Heart left ventricle (tissue), 16 donors: ENCODE measurements at regions not wholly inside any gene's neighbourhood (a gene's known extent, or its start where the extent isn't known, plus 50 kb on each side); places are given as distances from the start of the nearest gene placed in this dataset.

Experiments used
- ATAC-seq, 4 donors: fragments of 200-7000 bp; cut with Tn5 transposase; one replicate each; pipeline ENCODE4 v1.9.1; 2020 to 2022; ENCODE audit warnings: moderate library complexity in 4 of 4, mild to moderate bottlenecking in 3 of 4, moderate number of reproducible peaks in 1 of 4
- DNase-seq, 5 donors: peaks; one replicate each; pipeline ENCODE4 v3.0.0-alpha.2; 2020
- H3K27ac ChIP-seq, 12 donors: fragments of 200-600 bp; sonication (generic) in 4 of 12; one replicate each; pipeline versions ENCODE4 v1.5.0 to v1.8.0; 2016 to 2022; ENCODE audit warnings: mild to moderate bottlenecking in 2 of 12
- H3K27me3 ChIP-seq, 9 donors: fragments of 200-600 bp; sonication (generic) in 2 of 9; one replicate each; pipeline versions ENCODE4 v1.5.1 to v1.8.0; 2016 to 2022; ENCODE audit warnings: mild to moderate bottlenecking in 3 of 9
- H3K36me3 ChIP-seq, 9 donors: fragments of 200-600 bp; sonication (generic) in 2 of 9; one replicate each; pipeline versions ENCODE4 v1.5.0 to v1.8.0; 2018 to 2022; ENCODE audit warnings: mild to moderate bottlenecking in 2 of 9
- H3K4me1 ChIP-seq, 12 donors: fragments of 200-600 bp; sonication (generic) in 4 of 12; one replicate each; pipeline versions ENCODE4 v1.5.0 to v1.8.0; 2016 to 2022; ENCODE audit warnings: mild to moderate bottlenecking in 3 of 12
- H3K4me3 ChIP-seq, 12 donors: fragments of 200-600 bp; sonication (generic) in 4 of 12; one replicate each; pipeline versions ENCODE4 v1.5.0 to v1.8.0; 2017 to 2022; ENCODE audit warnings: mild to moderate bottlenecking in 9 of 12, moderate library complexity in 4 of 12
- H3K9me3 ChIP-seq, 12 donors: fragments of 200-600 bp; sonication (generic) in 4 of 12; one replicate each; pipeline versions ENCODE4 v1.5.0 to v1.8.0; 2016 to 2022; ENCODE audit warnings: mild to moderate bottlenecking in 1 of 12
- CTCF ChIP-seq, 12 donors: fragments of 200-600 bp; sonication (generic) in 4 of 12; IDR thresholded peaks; one replicate each; pipeline versions ENCODE4 v1.5.0 to v1.8.0; 2018 to 2022; ENCODE audit warnings: antibody characterized with exemption in 12 of 12, mild to moderate bottlenecking in 5 of 12
- POLR2A ChIP-seq, 2 donors: fragments of 450-650 bp; IDR thresholded peaks; one replicate each; pipeline ENCODE4 v1.6.1; 2017; ENCODE audit warnings: antibody characterized with exemption in 2 of 2, mild to moderate bottlenecking in 2 of 2, moderate library complexity in 2 of 2
- WGBS, 4 donors: extraction: QIAGEN DNeasy Blood & Tissue Kit in 2 of 4; methylation state at CpG; one replicate each; pipeline versions ENCODE4 v1.1.5 to v1.1.7; 2013 to 2018; 5-methylcytosine and 5-hydroxymethylcytosine counted together
- intact Hi-C, 10 donors: fragments of 100-400 bp; cut with DNase I; formaldehyde crosslinking; loops; one replicate each; pipeline versions ENCODE4 v1.11.1 to v1.14.2; 2022
- donor health status: ischemic (EF 13 %, LVEDD 7.1; RV severe dilation, severe dysfunction).
- donor health status: healthy with polysubstance abuse.
- donor health status: DM: no; HTN: yes; CAD: no.
- donor health status: DM: no; HTN: no; CAD: no.
- donor health status: ischemic (EF 25% LVEDD 6.9; RV normal size, moderate dysfunction).
- donor health status: ischemic (EF 25% LVEDD 5.7; RV mildly dilated, moderate dysfunction).
- donor health status: healthy.
- donor health status: DM: yes; HTN: yes; CAD: no.
- donor health status: ischemic (EF 35%, LVEDD 5.7; RV mildly dilated, moderate dysfunction).
- donor health status: nonischemic (EF 11% LVEDD 7.7; RV severe dilation, severe dysfunction).
- donor health status: DM: yes; HTN: yes; CAD: no.
- donor health status: PGD.
- donor health status: ischemic (EF 29% LVEDD 5.4; RV normal size, mild dysfunction).
- donor health status: nonischemic (EF 23%, LVEDD 6.1; RV moderate dilation, normal function).

- intact Hi-C loops, result no loop called here
- H3K27ac ChIP-seq, result peak overlapping the region in 1 of 12 donors; percentile 46
- DNase-seq (peak; percentile 12 to 74 (median 32)), ATAC-seq (peak in 3 of 4 donors; percentile 54 to 80 (median 78))
- H3K4me3 ChIP-seq, result peak overlapping the region in 9 of 12 donors; percentile 12 to 53 (median 44)
- 4 to 5% (median 4%) methylated on average over 33 to 34 of the region's 34 CpGs for WGBS, 4 donors
- H3K9me3 ChIP-seq, result no peaks in the 10 kb centered on the region
- TF ChIP-seq POLR2A (IDR thresholded peaks at IDR 0.05) (no peak), CTCF (IDR thresholded peaks at IDR 0.05) (no peak)
- H3K36me3 ChIP-seq, result no peaks in the 10 kb centered on the region
- peaks cover 0 to 37% (median 8%) of the 10 kb centered on the region in 9 donors for H3K27me3 ChIP-seq
- peaks cover 0 to 9% (median 1%) of the 10 kb centered on the region in 12 donors for H3K4me1 ChIP-seq
Observed at GRCh38 chr10:8331896-8332729, 277.6 kb downstream of the GATA3 start.

DNA sequence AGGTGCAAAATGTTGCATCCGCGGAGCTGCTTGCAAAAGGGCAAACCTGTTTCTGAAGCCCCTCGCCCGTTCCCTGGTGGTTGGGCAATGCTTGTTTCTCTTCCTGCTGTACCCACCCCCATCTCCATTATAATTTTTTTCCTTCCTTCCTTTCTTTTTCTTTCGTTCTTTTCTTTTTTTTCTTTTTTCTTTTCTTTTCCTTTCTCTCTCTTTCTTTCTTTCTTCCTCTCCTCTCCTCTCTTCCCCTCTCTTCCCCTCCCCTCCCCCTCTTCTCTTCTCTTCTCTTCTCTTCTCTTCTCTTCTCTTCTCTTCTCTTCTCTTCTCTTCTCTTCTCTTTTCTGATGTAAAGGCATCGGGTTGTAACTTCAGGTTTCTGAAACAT is 278.2 kb downstream of the GATA3 start:
- Histone ChIP-seq H3K36me3 (no peaks in the 10 kb centered on the region), H3K27me3 (peaks cover 0 to 37% (median 8%) of the 10 kb centered on the region in 9 donors), H3K9me3 (no peaks in the 10 kb centered on the region), H3K4me1 (peaks cover 0 to 9% (median 1%) of the 10 kb centered on the region in 12 donors), H3K27ac (peak overlapping the region in 1 of 12 donors; percentile 27), H3K4me3 (peak overlapping the region in 9 of 12 donors; percentile 12 to 53 (median 44))
- TF ChIP-seq POLR2A (IDR thresholded peaks at IDR 0.05) (no peak), CTCF (IDR thresholded peaks at IDR 0.05) (no peak)
- WGBS, 4 donors, result 3 to 12% (median 7%) methylated on average over 6 of the region's 6 CpGs
- intact Hi-C loops, result no loop called here
- ATAC-seq, result no peak
- DNase-seq, result no peak

DNA sequence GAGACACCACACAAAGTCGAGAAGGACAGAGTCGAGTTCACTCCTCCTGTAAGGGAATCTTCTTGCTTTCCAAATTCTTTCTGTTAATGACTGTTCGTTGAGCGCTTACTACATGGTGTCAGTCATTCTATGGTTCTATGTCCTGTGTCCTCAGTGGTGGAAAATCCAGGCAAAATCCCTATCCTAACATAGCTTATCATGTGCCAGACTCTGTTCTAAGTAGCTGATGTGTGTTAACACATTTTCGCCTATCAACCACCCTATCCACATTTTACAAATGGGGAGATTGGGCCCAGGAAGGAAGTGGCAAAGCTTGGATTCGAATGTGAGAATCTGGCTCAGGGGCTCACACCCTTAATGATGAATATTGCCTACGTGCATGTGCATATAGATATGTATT is 280.1 kb downstream of the GATA3 start:
- WGBS, 4 donors, result 84 to 88% (median 86%) methylated on average over 7 of the region's 7 CpGs
- Histone ChIP-seq H3K4me1 (peaks cover 0 to 9% (median 1%) of the 10 kb centered on the region in 12 donors), H3K9me3 (no peaks in the 10 kb centered on the region), H3K4me3 (no peak overlapping the region), H3K27me3 (peaks cover 0 to 33% (median 4%) of the 10 kb centered on the region in 9 donors), H3K27ac (no peak overlapping the region), H3K36me3 (no peaks in the 10 kb centered on the region)
- TF ChIP-seq POLR2A (IDR thresholded peaks at IDR 0.05) (no peak), CTCF (IDR thresholded peaks at IDR 0.05) (no peak)
- intact Hi-C loops, result no loop called here
- DNase-seq, result no peak
- ATAC-seq, result no peak

- TF ChIP-seq CTCF (IDR thresholded peaks at IDR 0.05), result no peak
- TF ChIP-seq POLR2A (IDR thresholded peaks at IDR 0.05), result no peak
- Histone ChIP-seq H3K27me3 (peaks cover 0 to 21% (median 4%) of the 10 kb centered on the region in 9 donors), H3K36me3 (no peaks in the 10 kb centered on the region), H3K4me3 (no peak overlapping the region), H3K4me1 (peaks cover 0 to 9% (median 1%) of the 10 kb centered on the region in 12 donors), H3K9me3 (no peaks in the 10 kb centered on the region), H3K27ac (no peak overlapping the region)
- ATAC-seq (no peak), DNase-seq (no peak)
- intact Hi-C loops, result no loop called here
- WGBS, 4 donors, result 77 to 84% (median 82%) methylated on average over 19 of the region's 19 CpGs
Observed at GRCh38 chr10:8336629-8337331, 282.3 kb downstream of the GATA3 start.
